MM.1S (cell line): ENCODE measurements at regions not wholly inside any gene's neighbourhood (a gene's known extent, or its start where the extent isn't known, plus 50 kb on each side); places are given as distances from the start of the nearest gene placed in this dataset.

Experiments used
- DNase-seq: peaks from one replicate; pipeline ENCODE4 v3.0.0-alpha.2; 2015
- H2AFZ ChIP-seq: fragments of 300-600 bp; sonication (generic); 2 replicates; pipeline ENCODE4 v1.6.0; 2016; ENCODE audit warnings: antibody characterized with exemption, low read length
- H3F3A ChIP-seq: fragments of 300-600 bp; sonication (generic); 2 replicates; pipeline ENCODE4 v1.6.1; 2016; ENCODE audit warnings: mild to moderate bottlenecking, antibody characterized with exemption, low read length, moderate library complexity, mixed read lengths; ENCODE audit not compliant: insufficient read depth
- H3K27ac ChIP-seq: fragments of 300-600 bp; sonication (generic); 2 replicates; pipeline ENCODE4 v1.5.1; 2016; ENCODE audit warnings: mild to moderate bottlenecking, low read length
- H3K27me3 ChIP-seq: fragments of 300-600 bp; sonication (generic); replicated peaks from 2 replicates; pipeline ENCODE4 v1.6.0; 2016; ENCODE audit warnings: low read length; ENCODE audit not compliant: insufficient read depth
- H3K36me3 ChIP-seq: fragments of 300-600 bp; sonication (generic); replicated peaks from 2 replicates; pipeline ENCODE4 v1.6.1; 2016; ENCODE audit warnings: mild to moderate bottlenecking, low read length, mixed read lengths; ENCODE audit not compliant: insufficient read depth
- H3K4me1 ChIP-seq: fragments of 300-600 bp; sonication (generic); 2 replicates; pipeline ENCODE4 v1.6.1; 2016; ENCODE audit warnings: low read length, mixed read lengths
- H3K4me2 ChIP-seq: fragments of 300-600 bp; sonication (generic); 2 replicates; pipeline ENCODE4 v1.6.0; 2016; ENCODE audit warnings: low read depth, low read length
- H3K4me3 ChIP-seq: fragments of 300-600 bp; sonication (generic); 2 replicates; pipeline ENCODE4 v1.5.1; 2016; ENCODE audit warnings: low read length, mixed read lengths
- H3K79me2 ChIP-seq: fragments of 300-600 bp; sonication (generic); 2 replicates; pipeline ENCODE4 v1.6.1; 2016; ENCODE audit warnings: mixed run types, low read length, mixed read lengths
- H3K9ac ChIP-seq: fragments of 300-600 bp; sonication (generic); 2 replicates; pipeline ENCODE4 v1.6.1; 2016; ENCODE audit warnings: low read length, mixed read lengths
- H3K9me2 ChIP-seq: fragments of 300-600 bp; sonication (generic); replicated peaks from 2 replicates; pipeline ENCODE4 v1.6.1; 2016; ENCODE audit warnings: mild to moderate bottlenecking, low read length, mixed read lengths; ENCODE audit not compliant: insufficient read depth
- H3K9me3 ChIP-seq: fragments of 300-600 bp; sonication (generic); replicated peaks from 2 replicates; pipeline ENCODE4 v1.6.1; 2016; ENCODE audit warnings: mild to moderate bottlenecking, low read length, mixed read lengths; ENCODE audit not compliant: insufficient read depth
- H4K20me1 ChIP-seq: fragments of 300-600 bp; sonication (generic); 2 replicates; pipeline ENCODE4 v1.6.1; 2016; ENCODE audit warnings: mild to moderate bottlenecking, low read length, moderate library complexity, mixed read lengths; ENCODE audit not compliant: insufficient read depth
- CTCF ChIP-seq: fragments of 300-600 bp; sonication (generic); IDR thresholded peaks from 2 replicates; pipeline ENCODE4 v1.5.1; 2016; ENCODE audit warnings: antibody characterized with exemption, low read length, mixed read lengths
- EZH2 ChIP-seq: fragments of 300-600 bp; sonication (generic); optimal IDR thresholded peaks from 2 replicates; pipeline ENCODE3; 2017; ENCODE audit warnings: low read depth, mild to moderate bottlenecking, antibody characterized with exemption, low read length, mixed read lengths
- EZH2phosphoT487 ChIP-seq: fragments of 300-600 bp; sonication (generic); IDR thresholded peaks from 2 replicates; pipeline ENCODE4 v1.6.1; 2018; ENCODE audit warnings: antibody characterized with exemption, low read length

- no peaks in the 10 kb centered on the region for H3K9me2 ChIP-seq
- H3K36me3 ChIP-seq = no peaks in the 10 kb centered on the region
- H2AFZ ChIP-seq = no peak overlapping the region
- no peaks in the 10 kb centered on the region for H3K4me1 ChIP-seq
- no peak overlapping the region for H3K4me3 ChIP-seq
- no peaks in the 10 kb centered on the region for H4K20me1 ChIP-seq
- no peak overlapping the region for H3K4me2 ChIP-seq
- no peaks in the 10 kb centered on the region for H3F3A ChIP-seq
- no peaks in the 10 kb centered on the region for H3K27me3 ChIP-seq
- no peak for DNase-seq
- no peak overlapping the region for H3K9ac ChIP-seq
- no peak overlapping the region for H3K27ac ChIP-seq
- TF ChIP-seq EZH2 = no peak
- TF ChIP-seq CTCF = no peak
- no peak for TF ChIP-seq EZH2phosphoT487
- H3K9me3 ChIP-seq = no peaks in the 10 kb centered on the region
- H3K79me2 ChIP-seq = no peaks in the 10 kb centered on the region
These were observed 75.4 kb downstream of the PERP start for GRCh38 chr6:138031850-138032249.

- Histone ChIP-seq H3K9me3 (no peaks in the 10 kb centered on the region), H3F3A (no peaks in the 10 kb centered on the region), H3K9me2 (no peaks in the 10 kb centered on the region), H3K9ac (no peak overlapping the region), H3K79me2 (no peaks in the 10 kb centered on the region), H3K27ac (no peak overlapping the region), H3K27me3 (no peaks in the 10 kb centered on the region), H3K4me1 (no peaks in the 10 kb centered on the region), H3K4me2 (no peak overlapping the region), H4K20me1 (no peaks in the 10 kb centered on the region), H2AFZ (no peak overlapping the region), H3K4me3 (no peak overlapping the region), H3K36me3 (no peaks in the 10 kb centered on the region)
- TF ChIP-seq EZH2 (no peak), CTCF (no peak), EZH2phosphoT487 (no peak)
- no peak for DNase-seq
These were observed 74.6 kb downstream of the PERP start for GRCh38 chr6:138032571-138032970.

GRCh38 chr6:138034229-138034628 lies 73.0 kb downstream of the PERP start:
- Histone ChIP-seq H3K4me3 (no peak overlapping the region), H4K20me1 (no peaks in the 10 kb centered on the region), H3F3A (no peaks in the 10 kb centered on the region), H3K9me3 (no peaks in the 10 kb centered on the region), H2AFZ (no peak overlapping the region), H3K4me2 (no peak overlapping the region), H3K27me3 (no peaks in the 10 kb centered on the region), H3K79me2 (no peaks in the 10 kb centered on the region), H3K27ac (no peak overlapping the region), H3K9me2 (no peaks in the 10 kb centered on the region), H3K9ac (no peak overlapping the region), H3K4me1 (no peaks in the 10 kb centered on the region), H3K36me3 (no peaks in the 10 kb centered on the region)
- TF ChIP-seq EZH2 = no peak
- TF ChIP-seq EZH2phosphoT487 = no peak
- TF ChIP-seq CTCF = no peak
- DNase-seq = no peak

GRCh38 chr6:138035070-138035469 lies 72.1 kb downstream of the PERP start:
- Histone ChIP-seq H3K27me3 (no peaks in the 10 kb centered on the region), H3K9me3 (no peaks in the 10 kb centered on the region), H2AFZ (no peak overlapping the region), H3K9me2 (no peaks in the 10 kb centered on the region), H3K9ac (no peak overlapping the region), H3K4me3 (no peak overlapping the region), H3K79me2 (no peaks in the 10 kb centered on the region), H3K27ac (no peak overlapping the region), H4K20me1 (no peaks in the 10 kb centered on the region), H3K4me1 (no peaks in the 10 kb centered on the region), H3K4me2 (no peak overlapping the region), H3F3A (no peaks in the 10 kb centered on the region), H3K36me3 (no peaks in the 10 kb centered on the region)
- peak; percentile 18 for DNase-seq
- no peak for TF ChIP-seq EZH2
- TF ChIP-seq CTCF = no peak
- no peak for TF ChIP-seq EZH2phosphoT487
